HL-60 (cell line): ENCODE measurements at regions not wholly inside any gene's neighbourhood (a gene's known extent, or its start where the extent isn't known, plus 50 kb on each side); places are given as distances from the start of the nearest gene placed in this dataset.

ENCODE experiments used
- GABPA ChIP-seq: IDR thresholded peaks from 2 replicates; pipeline ENCODE4 v1.6.1; 2012; ENCODE audit warnings: low read depth
- POLR2AphosphoS5 ChIP-seq: IDR thresholded peaks from 2 replicates; pipeline ENCODE4 v1.6.1; 2012; ENCODE audit warnings: low read depth
- REST ChIP-seq: IDR thresholded peaks from 2 replicates; pipeline ENCODE4 v1.6.1; 2012; ENCODE audit warnings: low read depth; ENCODE audit not compliant: insufficient replicate concordance
- TF ChIP-seq, protein P1 (sequence below): IDR thresholded peaks from one replicate; pipeline ENCODE4 v1.5.1; 2011; ENCODE audit warnings: low read length, control low read depth, inconsistent platforms; ENCODE audit not compliant: insufficient read depth

DNA sequence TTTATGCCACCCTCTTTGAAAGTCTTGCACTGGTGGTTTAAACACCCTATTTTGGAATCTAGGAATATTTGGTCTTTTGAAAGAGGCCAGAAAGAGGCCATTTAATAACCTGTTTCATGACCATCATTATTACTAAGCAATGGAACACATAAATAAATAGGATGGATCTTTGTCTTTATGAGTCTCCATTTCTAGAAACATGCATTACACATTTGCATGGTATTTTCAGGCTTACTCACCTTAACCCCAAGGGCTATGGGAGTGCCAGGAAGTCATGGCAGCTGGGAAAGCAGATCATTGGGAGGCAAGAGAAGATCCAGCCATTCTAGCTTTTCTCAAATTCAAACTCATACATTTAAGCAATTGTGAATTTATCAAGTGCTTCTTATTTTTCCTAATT, 185.8 kb upstream of the POU2AF2 start:
- no peak for TF ChIP-seq POLR2AphosphoS5
- TF ChIP-seq, protein P1, sequence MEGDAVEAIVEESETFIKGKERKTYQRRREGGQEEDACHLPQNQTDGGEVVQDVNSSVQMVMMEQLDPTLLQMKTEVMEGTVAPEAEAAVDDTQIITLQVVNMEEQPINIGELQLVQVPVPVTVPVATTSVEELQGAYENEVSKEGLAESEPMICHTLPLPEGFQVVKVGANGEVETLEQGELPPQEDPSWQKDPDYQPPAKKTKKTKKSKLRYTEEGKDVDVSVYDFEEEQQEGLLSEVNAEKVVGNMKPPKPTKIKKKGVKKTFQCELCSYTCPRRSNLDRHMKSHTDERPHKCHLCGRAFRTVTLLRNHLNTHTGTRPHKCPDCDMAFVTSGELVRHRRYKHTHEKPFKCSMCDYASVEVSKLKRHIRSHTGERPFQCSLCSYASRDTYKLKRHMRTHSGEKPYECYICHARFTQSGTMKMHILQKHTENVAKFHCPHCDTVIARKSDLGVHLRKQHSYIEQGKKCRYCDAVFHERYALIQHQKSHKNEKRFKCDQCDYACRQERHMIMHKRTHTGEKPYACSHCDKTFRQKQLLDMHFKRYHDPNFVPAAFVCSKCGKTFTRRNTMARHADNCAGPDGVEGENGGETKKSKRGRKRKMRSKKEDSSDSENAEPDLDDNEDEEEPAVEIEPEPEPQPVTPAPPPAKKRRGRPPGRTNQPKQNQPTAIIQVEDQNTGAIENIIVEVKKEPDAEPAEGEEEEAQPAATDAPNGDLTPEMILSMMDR = no peak
- no peak for TF ChIP-seq GABPA
- TF ChIP-seq REST = no peak
